ENCODE measurements at regions not wholly inside any gene's neighbourhood (a gene's known extent, or its start where the extent isn't known, plus 50 kb on each side); places are given as distances from the start of the nearest gene placed in this dataset.

DNA sequence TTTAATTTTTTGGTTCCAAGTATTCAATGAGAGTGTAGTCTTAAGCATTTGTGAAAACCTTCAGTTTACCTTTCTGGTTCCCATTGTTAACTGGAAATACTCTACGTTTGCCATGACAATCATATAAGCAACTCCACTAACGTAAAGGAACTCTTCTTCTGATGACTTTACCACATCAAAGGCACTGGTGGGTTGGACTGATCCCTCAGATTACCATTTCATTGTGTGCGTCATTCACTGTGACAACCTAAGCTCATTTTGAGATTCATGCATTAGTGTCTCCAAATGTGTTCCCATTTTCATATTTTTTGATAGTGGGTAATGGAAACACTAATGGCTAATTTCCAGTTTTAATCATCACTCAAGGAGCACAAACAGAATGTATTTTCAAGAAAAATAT lies 119.9 kb upstream of the COL1A2 start:
- Mint-ChIP-seq H3K9me3 (no peaks in the 10 kb centered on the region), H3K4me1 (no peaks in the 10 kb centered on the region), H3K27me3 (no peaks in the 10 kb centered on the region), H3K4me3 (no peak overlapping the region), H3K36me3 (no peaks in the 10 kb centered on the region), H3K27ac (no peak overlapping the region)

DNA sequence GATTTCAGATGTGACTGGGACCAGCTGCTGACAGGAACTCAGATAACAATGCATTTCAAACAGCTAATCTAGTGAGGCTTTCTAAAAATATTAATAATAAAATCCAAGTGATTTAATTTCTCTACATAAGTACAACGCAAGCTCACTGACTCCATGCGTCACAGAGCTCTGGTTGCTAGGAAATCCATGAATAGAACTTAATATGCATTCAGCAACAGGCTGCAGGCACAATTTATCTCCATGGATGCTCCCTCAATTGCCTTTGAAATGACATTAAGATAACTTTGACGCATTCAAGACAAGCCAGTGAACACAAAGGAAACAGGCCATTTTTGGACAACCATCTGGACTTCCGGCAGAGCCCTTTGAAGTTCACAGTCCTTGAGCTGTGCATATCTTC lies 118.7 kb upstream of the COL1A2 start:
- H3K27ac Mint-ChIP-seq: no peak overlapping the region
- no peaks in the 10 kb centered on the region for H3K4me1 Mint-ChIP-seq
- H3K9me3 Mint-ChIP-seq: no peaks in the 10 kb centered on the region
- H3K4me3 Mint-ChIP-seq: no peak overlapping the region
- no peaks in the 10 kb centered on the region for H3K27me3 Mint-ChIP-seq
- no peaks in the 10 kb centered on the region for H3K36me3 Mint-ChIP-seq

DNA sequence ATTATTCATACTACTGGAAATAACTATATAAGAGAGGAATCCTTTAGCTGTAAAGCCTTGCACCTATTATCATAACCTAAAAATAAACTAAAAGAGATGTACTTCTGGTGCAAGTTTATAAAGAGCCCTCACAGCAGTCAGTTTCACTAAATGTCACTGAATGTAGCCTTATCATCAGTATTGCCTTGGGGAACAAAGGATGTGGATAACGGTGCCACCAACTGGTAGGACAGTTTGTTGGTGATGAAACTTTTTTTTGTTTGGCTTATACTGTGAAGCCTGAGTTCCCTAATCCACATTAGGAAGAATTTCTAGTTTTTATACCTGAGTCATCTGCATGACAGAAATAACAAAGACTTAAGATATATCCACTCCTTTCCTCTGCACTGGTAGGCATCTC lies 117.9 kb upstream of the COL1A2 start:
- H3K27me3 Mint-ChIP-seq: no peaks in the 10 kb centered on the region
- no peak overlapping the region for H3K27ac Mint-ChIP-seq
- no peaks in the 10 kb centered on the region for H3K4me1 Mint-ChIP-seq
- no peaks in the 10 kb centered on the region for H3K36me3 Mint-ChIP-seq
- H3K4me3 Mint-ChIP-seq: no peak overlapping the region
- H3K9me3 Mint-ChIP-seq: no peaks in the 10 kb centered on the region

DNA sequence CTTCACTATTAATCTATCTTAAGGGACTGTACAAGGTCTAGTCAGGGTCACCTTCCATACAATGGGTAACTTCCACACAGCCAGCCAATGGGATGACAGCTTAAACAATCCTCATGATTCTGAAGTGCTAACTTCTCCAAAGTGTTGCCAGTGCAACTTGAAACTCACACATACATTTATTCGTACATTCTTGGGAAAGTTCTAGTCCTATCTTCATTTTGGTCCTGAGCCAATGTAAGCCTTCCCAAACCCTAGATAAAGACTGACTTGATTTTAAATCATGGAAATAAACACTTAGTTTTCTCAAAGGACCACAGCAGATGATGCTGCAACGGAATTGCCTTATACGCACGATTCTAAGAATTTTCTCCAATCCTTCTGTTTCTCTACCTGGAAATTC lies 117.5 kb upstream of the COL1A2 start:
- no peaks in the 10 kb centered on the region for H3K27me3 Mint-ChIP-seq
- no peak overlapping the region for H3K27ac Mint-ChIP-seq
- no peaks in the 10 kb centered on the region for H3K4me1 Mint-ChIP-seq
- H3K4me3 Mint-ChIP-seq: no peak overlapping the region
- no peaks in the 10 kb centered on the region for H3K36me3 Mint-ChIP-seq
- no peaks in the 10 kb centered on the region for H3K9me3 Mint-ChIP-seq

DNA sequence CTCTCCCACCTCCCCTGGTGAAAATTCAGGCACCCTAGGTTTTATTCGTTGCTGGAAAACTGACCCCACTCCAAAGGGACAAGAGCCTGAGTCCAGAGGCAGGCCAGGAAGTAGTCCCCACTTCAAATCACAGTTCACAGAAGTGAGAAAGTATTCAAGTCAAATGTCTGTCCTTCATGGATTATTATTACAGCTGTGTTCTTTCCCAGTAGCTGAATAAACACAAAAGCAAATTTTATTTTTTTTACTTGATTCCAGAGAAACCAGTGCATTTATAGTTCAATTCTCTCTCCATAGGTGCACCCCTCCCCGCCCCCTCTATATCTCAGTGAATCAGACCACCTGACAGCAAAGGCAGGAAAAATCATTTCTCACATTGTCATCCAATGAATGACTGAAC lies 113.8 kb upstream of the COL1A2 start:
- Mint-ChIP-seq H3K4me1 (no peaks in the 10 kb centered on the region), H3K9me3 (no peaks in the 10 kb centered on the region), H3K27me3 (peaks cover 3% of the 10 kb centered on the region), H3K27ac (no peak overlapping the region), H3K36me3 (no peaks in the 10 kb centered on the region), H3K4me3 (no peak overlapping the region)

DNA sequence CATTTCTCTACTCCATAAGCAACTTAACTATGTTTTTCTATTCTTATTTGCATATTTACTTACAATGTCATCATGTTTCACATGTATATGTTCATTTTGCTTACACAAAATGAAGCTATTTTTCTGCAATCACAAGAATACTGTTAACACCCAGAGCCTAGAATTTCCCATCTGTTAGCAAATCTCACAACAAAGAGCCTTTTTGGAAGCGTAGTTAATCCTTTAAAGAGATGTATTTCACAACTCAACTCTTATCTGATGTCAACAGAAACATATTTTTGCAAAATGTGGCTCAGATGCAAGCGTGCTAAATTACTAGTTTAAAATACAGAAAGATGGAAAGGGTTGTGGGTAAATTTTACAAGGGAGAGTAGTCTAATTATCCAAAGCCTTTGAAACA lies 110.6 kb upstream of the COL1A2 start:
- no peaks in the 10 kb centered on the region for H3K36me3 Mint-ChIP-seq
- H3K4me1 Mint-ChIP-seq: no peaks in the 10 kb centered on the region
- peaks cover 4% of the 10 kb centered on the region for H3K27me3 Mint-ChIP-seq
- H3K27ac Mint-ChIP-seq: no peak overlapping the region
- H3K9me3 Mint-ChIP-seq: no peaks in the 10 kb centered on the region
- H3K4me3 Mint-ChIP-seq: no peak overlapping the region

DNA sequence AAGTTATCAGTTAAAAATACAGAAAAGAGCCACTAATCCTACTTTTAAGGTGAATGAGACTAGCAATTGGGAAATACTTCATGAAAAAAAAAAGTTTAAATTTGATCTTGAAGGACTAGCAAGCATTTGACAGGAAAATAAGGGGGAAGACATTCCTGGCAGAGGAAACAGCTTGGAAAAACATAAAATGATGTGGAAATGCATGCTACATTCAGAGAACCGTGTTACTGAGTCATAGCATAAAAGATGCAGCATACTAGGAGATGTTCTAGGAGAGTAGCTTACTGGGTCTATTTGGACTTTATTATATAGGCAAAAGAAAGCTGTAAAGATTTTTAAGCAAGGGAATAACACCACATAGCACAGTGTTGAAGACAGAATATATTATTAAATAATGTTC lies 108.6 kb upstream of the COL1A2 start:
- Mint-ChIP-seq H3K4me1 (no peaks in the 10 kb centered on the region), H3K4me3 (no peak overlapping the region), H3K27me3 (peaks cover 4% of the 10 kb centered on the region), H3K27ac (no peak overlapping the region), H3K36me3 (no peaks in the 10 kb centered on the region), H3K9me3 (no peaks in the 10 kb centered on the region)

DNA sequence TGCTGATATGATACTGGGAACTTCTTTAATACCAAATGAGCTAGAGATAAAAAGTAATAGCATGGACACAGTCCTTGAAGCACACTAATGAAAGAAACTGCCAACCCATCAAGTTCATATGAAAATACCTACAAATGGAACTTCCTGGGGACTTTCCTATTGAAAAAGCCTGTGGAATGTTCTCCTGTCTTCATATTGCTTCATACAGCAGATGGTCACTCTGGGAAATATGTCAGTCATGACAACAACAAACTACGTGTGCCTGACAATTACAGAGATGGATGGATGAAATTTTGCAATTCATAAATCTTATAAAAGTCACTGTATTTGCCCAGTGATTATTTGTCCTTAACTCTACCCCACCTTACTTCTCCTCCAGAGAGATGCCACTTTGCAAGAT lies 106.6 kb upstream of the COL1A2 start:
- no peak overlapping the region for H3K4me3 Mint-ChIP-seq
- peaks cover 0 to 2% (median 0%) of the 10 kb centered on the region in 3 donors for H3K9me3 Mint-ChIP-seq
- H3K36me3 Mint-ChIP-seq: no peaks in the 10 kb centered on the region
- no peak overlapping the region for H3K27ac Mint-ChIP-seq
- no peaks in the 10 kb centered on the region for H3K4me1 Mint-ChIP-seq
- H3K27me3 Mint-ChIP-seq: peaks cover 5% of the 10 kb centered on the region

DNA sequence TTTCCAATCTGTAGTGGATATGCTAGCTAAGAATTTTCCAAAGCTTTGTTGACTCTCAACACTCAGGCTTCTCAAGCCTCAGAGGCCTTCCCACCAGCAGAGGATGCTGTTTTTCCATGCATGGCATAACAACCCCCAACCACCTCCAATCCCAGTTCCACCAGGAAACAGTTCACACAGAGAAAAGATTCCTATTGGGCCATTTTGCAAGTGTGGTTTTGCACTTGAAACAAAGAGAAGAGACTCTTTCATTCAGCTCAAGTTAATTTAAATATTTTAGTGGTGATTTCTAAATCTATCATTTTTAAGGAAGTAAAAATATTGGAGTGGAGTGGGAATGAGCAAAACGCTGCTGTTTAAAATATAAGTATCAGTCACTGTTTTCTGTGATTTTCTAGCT lies 105.6 kb upstream of the COL1A2 start:
- Mint-ChIP-seq H3K36me3 (no peaks in the 10 kb centered on the region), H3K9me3 (peaks cover 0 to 2% (median 0%) of the 10 kb centered on the region in 3 donors), H3K27me3 (peaks cover 8% of the 10 kb centered on the region), H3K4me3 (no peak overlapping the region), H3K4me1 (no peaks in the 10 kb centered on the region), H3K27ac (no peak overlapping the region)

DNA sequence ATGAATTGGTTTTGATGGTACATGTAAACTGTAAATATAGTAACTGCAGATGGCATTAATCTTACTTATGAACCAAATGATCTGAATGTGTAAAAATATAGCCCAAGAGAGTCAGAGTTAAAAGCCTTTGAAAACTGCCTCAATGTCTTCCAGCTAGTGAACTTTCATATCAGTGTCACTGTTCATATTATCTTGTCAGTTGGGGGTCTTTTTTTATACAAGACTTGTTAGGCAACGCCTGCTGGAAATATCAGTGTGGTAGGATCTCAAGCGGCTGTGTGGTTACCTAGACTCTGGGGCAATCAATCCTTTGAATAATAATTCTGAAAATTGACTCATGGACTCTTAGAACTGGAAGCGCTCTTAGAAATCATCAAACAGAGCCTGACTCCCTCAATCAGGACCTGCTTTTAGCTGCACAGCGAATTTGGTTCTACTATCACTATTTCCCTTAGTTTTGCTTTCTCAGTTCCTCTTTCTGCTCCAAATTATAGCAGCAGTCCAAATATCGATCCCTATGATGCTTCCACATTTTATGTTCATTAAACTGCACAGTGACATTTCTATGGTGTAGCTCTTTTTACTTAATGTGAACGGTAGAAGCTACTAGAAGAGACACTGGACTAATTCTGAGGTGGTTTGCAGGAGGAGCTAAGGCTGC lies 100.1 kb upstream of the COL1A2 start:
- Mint-ChIP-seq H3K27me3 (peaks cover 14% of the 10 kb centered on the region), H3K9me3 (peaks cover 0 to 2% (median 0%) of the 10 kb centered on the region in 3 donors), H3K27ac (no peak overlapping the region), H3K4me1 (peaks cover 0 to 1% (median 0%) of the 10 kb centered on the region in 3 donors), H3K36me3 (no peaks in the 10 kb centered on the region), H3K4me3 (no peak overlapping the region)

DNA sequence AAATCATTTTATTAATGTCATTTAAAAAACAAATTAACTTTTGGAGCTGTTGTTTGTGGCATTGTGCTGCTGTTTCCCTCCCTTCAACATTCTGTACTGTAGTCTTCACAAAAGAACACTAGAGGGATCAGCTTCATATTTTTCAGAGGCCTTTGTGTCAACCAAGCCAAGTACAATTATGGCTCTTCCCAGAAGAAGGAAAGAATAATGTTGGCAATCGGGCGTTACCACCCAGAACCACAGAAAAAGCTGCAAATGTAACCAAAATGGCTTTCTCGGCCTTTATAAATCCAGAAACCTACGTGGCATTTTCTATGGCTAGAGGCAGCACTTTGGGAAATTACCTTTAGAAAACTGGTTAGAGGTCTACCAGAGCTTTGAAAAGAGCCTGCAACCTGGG lies 98.8 kb upstream of the COL1A2 start:
- no peak overlapping the region for H3K4me3 Mint-ChIP-seq
- no peaks in the 10 kb centered on the region for H3K36me3 Mint-ChIP-seq
- peaks cover 0 to 2% (median 0%) of the 10 kb centered on the region in 3 donors for H3K9me3 Mint-ChIP-seq
- H3K27me3 Mint-ChIP-seq: peaks cover 14% of the 10 kb centered on the region
- H3K4me1 Mint-ChIP-seq: peaks cover 0 to 1% (median 0%) of the 10 kb centered on the region in 3 donors
- H3K27ac Mint-ChIP-seq: no peak overlapping the region

DNA sequence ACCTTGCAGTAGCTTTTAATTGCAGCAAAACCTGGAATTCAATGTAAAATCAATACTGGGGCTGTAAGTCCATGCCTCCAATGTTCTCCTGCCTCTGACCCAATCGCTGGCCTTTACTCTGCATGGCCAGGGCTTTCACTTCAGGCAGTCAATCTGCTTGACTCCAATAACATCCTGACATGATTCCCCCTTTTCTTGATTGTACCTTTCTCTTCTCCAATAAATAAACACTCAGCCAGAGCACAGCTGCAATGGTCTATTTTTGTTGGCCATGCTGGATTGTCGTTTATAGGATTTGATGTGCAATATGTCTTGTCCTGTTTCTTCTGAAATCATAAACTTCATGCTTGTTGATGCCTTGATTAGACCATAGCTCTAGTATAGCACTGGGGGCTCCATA lies 97.8 kb upstream of the COL1A2 start:
- Mint-ChIP-seq H3K27me3 (peaks cover 16% of the 10 kb centered on the region), H3K36me3 (no peaks in the 10 kb centered on the region), H3K27ac (no peak overlapping the region), H3K9me3 (peaks cover 0 to under 1% (median 0%) of the 10 kb centered on the region in 3 donors), H3K4me3 (no peak overlapping the region), H3K4me1 (peaks cover 0 to 1% (median 0%) of the 10 kb centered on the region in 3 donors)

DNA sequence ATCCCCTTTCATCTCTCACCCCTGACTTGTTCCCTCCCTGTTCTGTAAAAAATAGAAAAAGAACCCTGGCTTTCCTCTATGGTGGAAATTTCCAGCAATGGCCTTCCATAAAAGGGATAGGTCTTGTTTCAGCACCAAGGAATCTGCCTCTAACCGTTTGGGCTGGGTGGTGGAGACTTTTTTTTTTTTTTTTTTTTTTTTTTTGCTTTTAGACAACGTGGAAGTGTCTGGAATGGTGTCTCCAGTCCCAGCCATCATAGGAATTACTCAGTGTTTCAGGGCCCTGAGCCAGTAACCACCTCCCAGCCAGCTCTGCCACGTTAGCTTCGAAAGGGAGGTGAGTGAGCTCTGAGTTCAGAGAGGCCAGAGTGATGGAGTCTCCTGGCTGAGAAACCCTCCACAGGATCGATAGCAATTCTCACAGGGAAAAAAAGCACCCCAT lies 97.3 kb upstream of the COL1A2 start:
- H3K36me3 Mint-ChIP-seq: no peaks in the 10 kb centered on the region
- H3K27me3 Mint-ChIP-seq: peaks cover 15% of the 10 kb centered on the region
- no peaks in the 10 kb centered on the region for H3K9me3 Mint-ChIP-seq
- H3K27ac Mint-ChIP-seq: no peak overlapping the region
- peaks cover 0 to 1% (median 0%) of the 10 kb centered on the region in 3 donors for H3K4me1 Mint-ChIP-seq
- no peak overlapping the region for H3K4me3 Mint-ChIP-seq

DNA sequence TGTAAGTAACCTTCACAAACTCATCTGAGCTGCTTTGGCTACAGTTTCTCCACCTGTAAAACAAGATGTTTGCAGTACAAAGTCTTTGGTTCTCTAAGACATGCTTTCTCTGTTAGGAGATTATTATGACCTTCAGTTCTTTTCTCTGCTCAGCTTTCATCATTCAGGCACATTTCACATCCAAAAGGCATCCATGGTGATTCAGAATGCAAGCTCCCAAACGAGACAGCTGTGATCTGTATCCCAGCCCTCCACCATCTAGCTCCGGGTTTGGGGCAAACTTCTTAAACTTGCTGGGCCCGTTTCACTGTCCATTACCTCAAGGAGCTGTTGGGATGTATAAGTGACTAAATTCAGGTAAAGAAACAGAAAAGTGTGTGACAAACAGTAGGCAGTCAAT lies 95.8 kb upstream of the COL1A2 start:
- Mint-ChIP-seq H3K4me1 (peaks cover 0 to 1% (median 0%) of the 10 kb centered on the region in 3 donors), H3K4me3 (no peak overlapping the region), H3K9me3 (no peaks in the 10 kb centered on the region), H3K27ac (no peak overlapping the region), H3K36me3 (no peaks in the 10 kb centered on the region), H3K27me3 (peaks cover 13% of the 10 kb centered on the region)

DNA sequence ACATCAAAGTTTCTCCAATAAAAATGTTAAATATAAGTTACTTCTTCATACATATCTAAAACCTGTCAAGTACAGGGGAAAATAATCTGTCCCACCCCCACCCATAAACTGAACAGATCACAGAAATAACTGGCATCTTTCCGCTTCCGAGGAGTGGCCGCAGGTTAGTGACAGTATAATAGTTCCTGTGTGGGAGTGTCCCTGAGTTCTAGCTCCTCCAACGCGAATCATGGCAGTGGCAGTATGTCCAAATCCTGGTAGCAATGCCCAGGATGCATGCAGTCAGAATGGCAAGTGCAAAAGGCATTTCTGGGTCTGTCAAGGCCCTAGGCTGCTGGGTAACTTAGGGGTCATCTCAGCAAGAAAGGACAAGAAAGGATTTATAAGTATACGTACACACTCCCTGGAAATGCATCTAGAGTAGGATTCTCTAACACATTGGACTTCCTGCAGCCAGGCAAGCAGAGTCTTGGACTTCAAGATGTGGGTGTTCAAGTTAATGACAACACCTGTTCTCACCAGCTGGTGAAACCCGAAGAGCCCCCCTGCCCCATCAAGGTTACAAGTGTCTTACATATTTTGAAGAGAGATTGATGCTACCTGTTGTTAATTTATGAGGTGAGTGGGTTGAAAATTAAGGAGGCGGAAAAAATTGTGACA lies 94.4 kb upstream of the COL1A2 start:
- no peak overlapping the region for H3K27ac Mint-ChIP-seq
- H3K4me1 Mint-ChIP-seq: no peaks in the 10 kb centered on the region
- H3K36me3 Mint-ChIP-seq: no peaks in the 10 kb centered on the region
- no peaks in the 10 kb centered on the region for H3K9me3 Mint-ChIP-seq
- peaks cover 13% of the 10 kb centered on the region for H3K27me3 Mint-ChIP-seq
- no peak overlapping the region for H3K4me3 Mint-ChIP-seq

DNA sequence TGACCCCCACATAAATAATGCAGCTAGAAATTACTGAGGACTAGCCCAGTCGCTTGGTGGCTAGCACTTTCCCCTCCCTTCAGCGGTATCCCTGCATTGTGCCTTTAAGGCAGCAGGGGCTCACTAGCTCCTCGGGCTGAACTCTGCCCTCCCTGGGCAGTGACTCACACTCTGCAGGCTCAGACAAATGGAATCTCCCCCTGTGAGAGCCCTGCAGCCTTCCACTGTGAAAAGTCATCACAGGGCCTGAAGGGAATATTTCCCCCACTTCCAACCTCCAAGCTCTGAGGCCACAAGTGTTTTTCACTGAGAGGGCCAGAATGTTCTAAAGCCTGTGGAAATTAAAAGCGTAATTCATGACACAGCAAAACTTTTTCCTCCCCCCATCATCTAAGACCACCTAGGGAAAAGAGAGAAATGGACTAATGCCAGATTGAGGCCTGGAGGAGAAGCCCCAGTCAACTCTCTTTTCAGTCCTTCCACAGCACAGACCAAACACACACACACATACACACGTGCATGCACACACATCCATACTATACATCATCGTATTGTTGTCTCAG lies 93.6 kb upstream of the COL1A2 start:
- no peaks in the 10 kb centered on the region for H3K4me1 Mint-ChIP-seq
- H3K27ac Mint-ChIP-seq: no peak overlapping the region
- H3K27me3 Mint-ChIP-seq: peaks cover 13% of the 10 kb centered on the region
- no peaks in the 10 kb centered on the region for H3K36me3 Mint-ChIP-seq
- no peaks in the 10 kb centered on the region for H3K9me3 Mint-ChIP-seq
- H3K4me3 Mint-ChIP-seq: no peak overlapping the region

Measured in IgD-negative memory B cell (primary cell).